ENCODE measurements at regions not wholly inside any gene's neighbourhood (a gene's known extent, or its start where the extent isn't known, plus 50 kb on each side); places are given as distances from the start of the nearest gene placed in this dataset.

GRCh38 chr1:87744056-87744455, 415.4 kb downstream of the LMO4 start:
- ChIA-PET CTCF (no interaction called here), POLR2A (no interaction called here)
- no peaks in the 10 kb centered on the region for H3K36me3 Mint-ChIP-seq (ENCODE audit: low read depth)
- H3K27ac Mint-ChIP-seq: no peak overlapping the region
- no peaks in the 10 kb centered on the region for H3K27me3 Mint-ChIP-seq
- DNase-seq (no peak), ATAC-seq (no peak)
- intact Hi-C loops (cut with micrococcal nuclease): no loop called here
- no peak for TF ChIP-seq CTCF (IDR thresholded peaks at IDR 0.05)
- no peaks in the 10 kb centered on the region for H3K4me1 Mint-ChIP-seq (ENCODE audit: low read depth)
- H3K9me3 Mint-ChIP-seq: no peaks in the 10 kb centered on the region
- no peak overlapping the region for H3K4me3 Mint-ChIP-seq

GRCh38 chr1:87744763-87745162, 416.1 kb downstream of the LMO4 start:
- no peak for TF ChIP-seq CTCF (IDR thresholded peaks at IDR 0.05)
- H3K36me3 Mint-ChIP-seq (ENCODE audit: low read depth): no peaks in the 10 kb centered on the region
- H3K9me3 Mint-ChIP-seq: no peaks in the 10 kb centered on the region
- H3K4me1 Mint-ChIP-seq (ENCODE audit: low read depth): no peaks in the 10 kb centered on the region
- ChIA-PET CTCF (no interaction called here), POLR2A (no interaction called here)
- ATAC-seq (no peak), DNase-seq (no peak)
- H3K27me3 Mint-ChIP-seq: no peaks in the 10 kb centered on the region
- H3K27ac Mint-ChIP-seq: no peak overlapping the region
- intact Hi-C loops (cut with micrococcal nuclease): no loop called here
- no peak overlapping the region for H3K4me3 Mint-ChIP-seq

GRCh38 chr1:87753366-87753765, 424.7 kb downstream of the LMO4 start:
- no peak for TF ChIP-seq CTCF (IDR thresholded peaks at IDR 0.05)
- no peak for ATAC-seq
- Mint-ChIP-seq H3K27ac (no peak overlapping the region), H3K36me3 (ENCODE audit: low read depth) (no peaks in the 10 kb centered on the region), H3K27me3 (no peaks in the 10 kb centered on the region), H3K9me3 (no peaks in the 10 kb centered on the region), H3K4me3 (no peak overlapping the region), H3K4me1 (ENCODE audit: low read depth) (no peaks in the 10 kb centered on the region)
- POLR2A ChIA-PET: no interaction called here
- CTCF ChIA-PET: no interaction called here
- intact Hi-C loops (cut with micrococcal nuclease): no loop called here
- no peak for DNase-seq

GRCh38 chr1:87754139-87754538, 425.5 kb downstream of the LMO4 start:
- DNase-seq: no peak
- intact Hi-C loops (cut with micrococcal nuclease): no loop called here
- Mint-ChIP-seq H3K4me1 (ENCODE audit: low read depth) (no peaks in the 10 kb centered on the region), H3K27me3 (no peaks in the 10 kb centered on the region), H3K27ac (no peak overlapping the region), H3K36me3 (ENCODE audit: low read depth) (no peaks in the 10 kb centered on the region), H3K4me3 (no peak overlapping the region), H3K9me3 (no peaks in the 10 kb centered on the region)
- CTCF ChIA-PET: interaction anchor here (1.2 kb wide), 1 partner anchor 11 kb away, joined by 3 read pairs; no protein-coding TSS in a partner anchor
- POLR2A ChIA-PET: no interaction called here
- TF ChIP-seq CTCF (IDR thresholded peaks at IDR 0.05): no peak
- no peak for ATAC-seq

- Mint-ChIP-seq H3K9me3 (no peaks in the 10 kb centered on the region), H3K36me3 (ENCODE audit: low read depth) (no peaks in the 10 kb centered on the region), H3K4me3 (no peak overlapping the region), H3K4me1 (ENCODE audit: low read depth) (no peaks in the 10 kb centered on the region), H3K27ac (no peak overlapping the region), H3K27me3 (peaks cover 2% of the 10 kb centered on the region)
- DNase-seq: no peak
- intact Hi-C loops (cut with micrococcal nuclease): no loop called here
- no peak for ATAC-seq
- ChIA-PET POLR2A (no interaction called here), CTCF (no interaction called here)
- no peak for TF ChIP-seq CTCF (IDR thresholded peaks at IDR 0.05)
Measured at GRCh38 chr1:87757676-87758075, 429.0 kb downstream of the LMO4 start.

Data from activated CD8-positive, alpha-beta T cell treated with anti-CD3 and anti-CD28 coated beads for 36 hours (primary cell).